ENCODE measurements at regions not wholly inside any gene's neighbourhood (a gene's known extent, or its start where the extent isn't known, plus 50 kb on each side); places are given as distances from the start of the nearest gene placed in this dataset.
A peak's percentile ranks its signal among the peaks of the same experiment; 100 is the strongest.

GRCh38 chr1:229024528-229025130 is 246.3 kb upstream of the RAB4A start (continued):
- TF ChIP-seq LBX2 (CRISPR knock-in tag; IDR thresholded peaks at IDR 0.05; ENCODE audit: borderline replicate concordance) (no peak), TEF (CRISPR knock-in tag; IDR thresholded peaks at IDR 0.05) (no peak), ZNF414 (CRISPR knock-in tag; IDR thresholded peaks at IDR 0.05) (no peak), ZNF317 (CRISPR knock-in tag; IDR thresholded peaks at IDR 0.05) (no peak), AKAP8 (CRISPR knock-in tag; IDR thresholded peaks at IDR 0.05) (no peak), ZNF3 (CRISPR knock-in tag; IDR thresholded peaks at IDR 0.05) (no peak), ZNF589 (CRISPR knock-in tag; conservative IDR thresholded peaks at IDR 0.05) (no peak), ZNF609 (CRISPR knock-in tag; IDR thresholded peaks at IDR 0.05; ENCODE audit: borderline replicate concordance) (no peak), ZFP90 (CRISPR knock-in tag; IDR thresholded peaks at IDR 0.05; ENCODE audit: borderline replicate concordance) (no peak), RFXAP (CRISPR knock-in tag; IDR thresholded peaks at IDR 0.05; ENCODE audit: borderline replicate concordance) (no peak), NFE2L2 (IDR thresholded peaks at IDR 0.05; ENCODE audit: low read length) (peak; percentile 72), GATAD2A (CRISPR knock-in tag; IDR thresholded peaks at IDR 0.05) (0 out of 2 replicates have a peak, but pooled peaks have one; percentile 24), ZNF24 (IDR thresholded peaks at IDR 0.05) (no peak), JUND (CRISPR knock-in tag; IDR thresholded peaks at IDR 0.05) (peak; percentile 38; the same call in 1 of the 2 replicates), NFKB2 (CRISPR knock-in tag; IDR thresholded peaks at IDR 0.05; ENCODE audit: borderline replicate concordance) (0 out of 2 replicates have a peak, but pooled peaks have one; percentile 9), ZXDC (CRISPR knock-in tag; IDR thresholded peaks at IDR 0.05) (no peak), RFX3 (CRISPR knock-in tag; IDR thresholded peaks at IDR 0.05) (no peak)

Data from HepG2 (cell line).